HG02759 (cell line): ENCODE measurements at regions not wholly inside any gene's neighbourhood (a gene's known extent, or its start where the extent isn't known, plus 50 kb on each side); places are given as distances from the start of the nearest gene placed in this dataset.

ENCODE experiments used
- ATAC-seq: cut with Tn5 transposase; IDR thresholded peaks from one replicate; pipeline ENCODE4 v1.9.1; 2021; ENCODE audit warnings: mild to moderate bottlenecking, moderate library complexity; ENCODE audit not compliant: unreplicated experiment

DNA sequence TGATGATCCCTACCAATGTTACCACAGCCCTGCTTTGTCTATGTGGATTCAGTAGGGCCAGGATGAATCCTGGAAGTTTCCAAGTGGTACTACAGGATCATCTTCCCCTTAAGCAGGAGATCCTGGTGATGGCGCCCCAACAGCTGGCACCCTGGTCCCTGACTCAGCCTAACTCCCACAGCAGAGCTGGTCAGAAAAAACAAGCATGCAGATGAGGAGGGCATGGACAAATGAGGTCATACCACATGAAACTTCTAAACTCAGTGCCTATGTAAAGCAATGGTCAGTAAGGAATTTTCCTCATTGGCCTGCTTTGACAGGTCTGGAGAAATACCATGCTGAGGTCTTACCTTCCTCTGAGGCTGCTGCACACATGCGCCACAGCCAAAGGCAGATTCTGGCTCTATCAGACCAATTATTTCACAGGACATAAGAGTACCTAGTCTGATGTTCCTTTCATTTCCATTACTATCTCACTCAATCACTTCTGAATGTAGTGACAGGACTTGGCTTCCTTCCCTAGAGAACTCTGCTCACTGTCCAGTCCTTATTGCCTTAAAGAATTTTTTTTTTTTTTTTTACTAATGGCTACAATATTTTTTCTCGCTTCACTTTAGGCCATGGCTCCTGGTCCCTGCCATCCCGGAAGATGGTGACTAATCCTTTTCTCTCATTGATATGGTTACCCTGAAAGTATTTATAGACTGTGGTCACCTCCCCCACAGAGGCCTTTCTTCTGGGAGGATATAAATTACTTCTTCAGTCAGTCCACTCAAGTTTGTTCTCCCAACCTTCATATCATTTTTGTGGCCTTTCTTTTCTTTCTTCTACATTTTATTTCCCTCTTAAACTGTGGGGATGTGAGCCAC is 525.2 kb upstream of the PSMD7 start:
- ATAC-seq: no peak

DNA sequence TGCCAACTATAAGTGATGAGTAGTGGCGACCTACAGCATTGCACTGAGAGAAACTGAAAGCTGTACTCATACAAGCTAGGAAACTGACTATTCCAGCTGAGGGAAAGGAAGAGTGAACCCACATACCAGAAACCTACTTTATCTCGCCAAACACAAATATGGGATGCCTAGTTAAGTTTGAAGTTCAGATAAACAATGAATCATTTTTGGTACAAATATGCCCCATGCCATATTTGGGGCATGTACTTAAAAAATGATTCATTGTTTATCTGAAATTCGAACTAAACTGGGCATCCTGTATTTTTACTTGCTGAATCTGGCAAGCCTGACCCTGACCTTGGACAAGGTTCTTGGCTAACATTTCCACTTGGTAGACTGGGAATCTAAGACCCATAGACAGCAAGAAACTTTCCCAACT is 527.8 kb upstream of the PSMD7 start:
- no peak for ATAC-seq

DNA sequence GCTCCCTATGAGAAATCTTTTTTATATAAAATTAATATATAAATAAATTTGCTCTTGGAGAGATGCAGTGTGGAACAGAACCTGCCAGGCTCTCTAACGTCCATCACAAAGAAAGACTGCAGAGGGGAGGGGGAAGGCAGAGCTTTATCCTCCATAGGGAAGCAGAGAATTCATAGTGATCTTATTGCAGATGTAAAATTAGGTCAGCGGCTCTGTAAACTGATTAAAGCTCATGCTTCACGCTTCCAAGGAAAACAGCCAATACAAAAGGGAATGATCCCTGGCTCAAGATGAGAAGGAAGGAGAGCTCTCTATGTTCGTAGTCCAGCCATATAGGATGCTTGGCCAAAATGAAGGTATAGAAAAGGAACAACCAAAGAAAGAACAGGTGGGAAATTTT is 532.3 kb upstream of the PSMD7 start:
- ATAC-seq: no peak

DNA sequence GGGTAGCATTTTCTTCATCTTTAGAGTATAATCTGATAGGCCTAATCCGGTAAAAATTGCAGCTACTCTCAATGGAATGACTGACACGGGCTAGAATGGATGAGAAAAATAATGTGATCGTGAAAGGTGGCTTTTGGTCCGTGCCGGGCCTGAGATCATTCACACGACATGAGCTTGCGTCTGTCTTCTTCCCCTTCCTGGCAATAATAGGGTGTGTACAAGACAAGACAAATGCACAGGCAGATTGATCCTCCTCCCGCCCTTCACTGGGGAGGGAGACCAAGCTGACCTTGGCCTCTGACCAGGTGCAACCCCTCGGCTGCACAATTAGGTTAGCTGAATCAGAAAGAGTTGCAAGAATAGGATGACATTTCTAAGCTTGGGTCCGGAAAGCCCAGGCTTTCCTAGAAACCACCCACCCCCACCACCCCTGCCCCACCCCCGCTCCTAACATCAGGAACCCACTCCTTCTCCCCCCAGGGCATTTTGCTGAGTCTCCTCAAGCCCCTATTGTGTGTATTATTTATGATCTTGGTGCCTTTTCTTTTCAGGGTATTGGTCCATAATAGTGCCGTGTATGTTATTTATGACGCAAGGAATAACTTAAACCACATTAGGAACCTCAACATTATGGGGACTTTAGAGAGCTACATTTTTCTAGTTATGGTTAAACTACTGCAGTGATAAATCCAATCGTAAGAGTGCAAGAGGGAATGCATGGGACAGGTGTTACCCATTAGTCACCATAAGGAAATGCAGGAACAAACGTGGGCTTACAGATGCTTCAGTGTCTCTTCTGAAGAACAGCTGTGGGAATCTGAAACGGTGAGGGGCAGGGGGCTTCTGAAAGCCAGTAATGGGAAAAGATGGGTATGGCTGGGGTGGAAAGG is 540.1 kb upstream of the PSMD7 start:
- no peak for ATAC-seq

DNA sequence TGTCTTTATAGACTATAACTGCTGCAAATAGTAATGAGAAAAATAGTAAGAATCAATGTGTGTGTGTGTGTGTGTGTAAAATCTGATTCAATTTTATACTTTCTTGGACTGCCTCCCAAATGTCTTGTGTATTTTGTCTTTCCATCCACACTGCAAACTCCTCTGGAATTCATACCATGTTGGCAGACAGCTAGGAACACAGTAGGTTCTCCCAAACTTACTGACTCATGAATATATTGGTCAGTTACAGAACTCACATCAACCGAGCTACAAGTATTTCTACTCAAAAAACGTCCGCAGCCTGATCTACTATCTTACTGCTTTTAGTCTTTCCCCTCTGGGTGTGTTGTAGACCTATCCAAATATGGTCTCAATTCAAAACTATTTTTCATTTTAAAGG is 542.7 kb upstream of the PSMD7 start:
- ATAC-seq: no peak

DNA sequence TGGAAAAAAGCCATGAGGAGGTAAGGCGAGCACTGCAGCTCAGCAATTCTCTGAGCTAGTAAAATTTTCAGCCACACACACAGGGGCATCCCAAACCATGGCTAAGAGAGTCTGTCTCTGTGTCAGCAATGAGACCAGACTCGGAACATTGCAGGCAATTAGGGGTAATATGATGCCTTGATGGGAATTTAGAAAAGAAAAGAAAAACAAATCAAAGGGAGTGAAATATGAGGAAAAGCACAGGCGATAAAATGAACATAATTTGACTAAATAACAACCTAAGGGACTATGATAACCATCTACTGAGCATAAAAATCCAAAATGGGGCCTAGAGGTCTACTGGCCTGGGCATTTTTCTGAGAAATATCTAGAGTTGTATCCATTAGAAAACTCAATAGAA is 546.0 kb upstream of the PSMD7 start:
- no peak for ATAC-seq

DNA sequence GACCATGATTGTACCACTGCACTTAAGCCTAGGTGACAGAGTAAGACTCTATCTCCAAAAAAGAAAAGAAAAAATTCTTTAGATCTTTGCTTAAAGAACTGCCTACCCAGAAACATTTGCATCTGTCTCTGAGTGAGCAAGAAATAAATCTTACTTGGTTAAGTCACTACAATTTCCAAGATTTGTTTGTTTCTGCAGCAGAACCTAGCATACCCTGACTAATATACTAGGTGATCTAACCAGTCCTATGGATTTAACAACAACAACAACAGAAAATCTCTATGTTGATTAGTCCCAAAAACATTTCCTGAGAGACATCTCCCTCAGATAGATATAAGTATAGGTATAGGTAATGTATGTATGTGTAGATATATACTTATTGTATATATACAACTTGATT is 549.3 kb upstream of the PSMD7 start:
- ATAC-seq: no peak

DNA sequence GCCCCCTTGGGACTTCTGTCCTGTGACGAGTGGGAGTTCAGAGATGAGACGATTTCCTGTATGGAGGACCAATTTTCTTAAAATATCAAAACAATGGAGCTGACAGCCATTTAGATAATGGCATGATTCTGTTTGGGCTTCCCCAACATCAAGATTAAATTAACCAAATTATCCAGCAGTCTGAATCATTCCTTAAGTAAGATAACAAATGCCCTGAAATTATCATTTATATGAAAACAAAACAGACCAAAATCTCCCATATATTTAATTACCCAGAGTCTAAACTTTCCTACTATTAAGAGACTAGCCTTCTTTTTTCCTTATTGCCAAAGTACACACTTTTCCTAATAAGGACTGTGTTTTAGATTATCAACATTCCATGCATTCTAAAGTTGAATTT is 550.1 kb upstream of the PSMD7 start:
- no peak for ATAC-seq

DNA sequence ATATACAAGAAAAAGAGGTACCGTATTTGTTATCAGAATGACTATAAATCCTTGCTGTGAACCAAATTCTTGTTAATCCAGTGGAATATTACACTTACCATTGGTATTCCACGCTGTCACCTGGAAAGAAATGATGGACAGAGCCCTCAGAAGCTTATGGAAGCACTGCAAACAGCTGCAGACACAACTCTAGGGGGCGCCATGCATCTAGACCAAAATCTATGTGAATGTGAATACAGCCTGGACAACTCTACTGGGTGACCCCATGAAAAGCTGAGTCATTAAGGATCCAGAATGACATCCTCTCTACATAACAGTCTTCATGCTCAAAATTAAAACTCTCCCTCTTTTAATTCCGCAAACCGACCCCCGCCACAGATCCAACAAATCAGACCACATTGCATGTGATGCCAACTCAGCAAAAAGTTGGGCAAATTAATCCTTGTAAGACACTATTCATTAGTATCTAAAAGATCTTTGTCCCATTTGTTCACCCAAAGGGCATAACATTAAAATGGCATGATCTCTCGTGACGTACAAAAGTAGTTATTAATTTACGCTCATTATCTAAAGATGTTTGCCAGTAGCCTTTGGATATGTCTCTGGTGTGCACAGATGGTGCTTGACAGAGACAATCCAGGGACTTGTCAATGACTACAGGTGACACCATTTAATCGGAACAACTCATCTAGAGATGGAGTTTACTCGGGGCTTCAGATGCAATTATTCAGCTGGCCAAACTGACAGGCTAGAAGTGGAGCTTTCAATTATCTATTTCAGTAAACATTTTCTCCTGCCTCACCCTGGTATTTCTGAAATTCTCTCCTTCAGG is 552.7 kb upstream of the PSMD7 start:
- no peak for ATAC-seq

DNA sequence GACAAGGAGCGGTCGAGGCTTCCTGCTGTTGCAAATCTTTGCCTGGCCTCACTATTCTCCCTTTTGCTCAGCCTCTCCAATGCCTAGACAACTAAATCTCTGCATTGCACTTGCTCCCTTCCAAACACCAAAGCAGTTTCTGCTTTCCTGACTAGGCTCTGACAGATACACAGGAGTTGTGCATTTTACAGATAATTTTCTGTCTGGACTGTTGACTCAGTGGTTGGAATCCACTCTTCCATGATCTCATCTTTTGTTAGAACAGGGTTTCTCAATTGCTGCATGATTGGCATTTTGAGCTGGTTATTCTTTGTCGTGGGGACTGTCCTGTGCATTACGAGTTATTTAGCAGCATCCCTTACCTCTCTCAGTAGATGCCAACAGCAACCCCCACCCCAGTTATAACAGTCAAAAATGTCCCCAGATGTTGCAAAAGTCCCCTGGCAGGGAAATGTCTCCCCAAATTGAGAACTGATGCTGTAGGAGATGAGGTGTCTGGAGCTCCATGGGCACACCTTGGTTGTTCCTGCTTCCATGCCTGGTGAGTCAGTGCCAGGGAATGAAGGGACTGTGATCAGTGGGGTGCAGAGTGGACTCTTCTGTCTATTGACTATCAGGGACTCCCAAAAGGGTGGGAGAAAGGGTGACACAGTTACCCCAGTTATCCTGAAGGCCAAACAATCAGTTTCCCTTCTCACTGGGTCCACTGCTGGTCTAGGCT is 557.4 kb upstream of the PSMD7 start:
- no peak for ATAC-seq

DNA sequence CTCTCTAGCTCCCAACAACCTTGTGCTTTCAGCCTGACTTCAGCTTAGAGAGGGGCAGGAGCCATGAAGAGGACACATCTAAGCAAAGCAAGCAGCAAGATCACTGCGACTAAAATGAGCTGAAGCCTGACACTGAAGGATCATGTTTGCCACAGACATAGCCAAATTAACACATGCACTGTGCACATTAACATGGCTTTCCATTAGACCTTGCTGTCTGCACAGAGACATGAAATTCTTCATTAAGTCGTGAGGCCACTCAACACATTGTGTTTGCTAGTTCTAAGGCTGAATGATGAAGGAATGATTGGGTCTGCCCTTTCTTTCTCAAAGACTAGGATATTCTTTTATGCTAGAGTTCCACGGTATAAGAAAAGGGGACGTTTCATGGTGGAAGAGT is 558.3 kb upstream of the PSMD7 start:
- no peak for ATAC-seq

DNA sequence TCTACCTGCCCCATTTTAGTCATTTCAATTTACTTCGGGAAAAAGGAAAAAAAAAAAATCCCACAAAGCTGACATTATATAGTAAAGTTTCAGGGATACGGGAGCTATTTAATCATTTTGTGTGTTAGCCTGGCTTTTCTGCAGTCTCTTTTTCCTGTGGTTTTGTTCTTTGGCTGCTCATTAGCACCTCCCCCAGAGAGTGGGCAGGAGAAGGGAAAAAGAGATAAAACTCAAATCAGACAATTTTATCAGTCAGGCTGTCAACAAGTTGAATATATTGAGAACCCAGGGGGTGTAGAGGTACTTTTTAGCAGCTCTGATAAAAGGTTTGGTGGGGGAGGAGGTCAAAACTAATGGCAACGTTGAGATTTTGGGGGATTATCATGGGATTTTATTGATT is 559.0 kb upstream of the PSMD7 start:
- no peak for ATAC-seq

DNA sequence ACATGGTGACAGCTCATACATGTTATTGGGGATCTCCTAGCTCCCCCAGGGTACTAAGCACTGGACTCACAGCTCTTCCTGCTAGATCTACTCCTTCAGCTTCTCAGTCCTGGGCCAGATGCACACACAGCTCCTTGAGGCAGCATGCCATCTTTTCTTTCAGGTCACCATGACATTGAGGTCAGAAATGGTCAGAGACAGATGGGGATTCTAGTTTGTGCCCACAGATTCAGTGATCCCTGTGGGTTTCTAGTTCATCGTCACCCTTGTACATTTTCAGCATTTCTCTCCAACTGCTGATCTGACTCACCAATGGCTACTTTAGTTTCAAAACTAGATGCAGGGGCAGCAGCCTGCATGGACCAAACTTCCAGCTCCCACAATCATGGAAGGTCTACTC is 560.7 kb upstream of the PSMD7 start:
- no peak for ATAC-seq

DNA sequence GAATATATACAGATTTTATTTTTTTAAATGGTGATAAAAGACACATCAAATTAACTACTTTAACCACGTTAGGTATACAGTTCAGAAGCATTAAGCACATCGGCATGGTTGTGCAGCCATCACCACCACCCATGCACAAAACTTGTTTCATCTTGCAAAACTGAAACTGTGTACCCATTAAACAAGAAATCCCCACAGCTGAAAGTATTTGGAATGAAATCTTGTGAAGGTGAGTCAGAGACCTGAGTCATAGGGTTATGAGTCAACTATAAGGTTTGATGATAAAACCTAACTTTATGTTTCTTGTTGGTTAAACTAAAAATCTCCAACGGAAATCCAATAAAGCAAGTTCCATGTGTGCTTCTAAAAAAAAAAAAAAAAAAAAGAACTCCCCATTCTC is 561.6 kb upstream of the PSMD7 start:
- peak; percentile 70 for ATAC-seq

DNA sequence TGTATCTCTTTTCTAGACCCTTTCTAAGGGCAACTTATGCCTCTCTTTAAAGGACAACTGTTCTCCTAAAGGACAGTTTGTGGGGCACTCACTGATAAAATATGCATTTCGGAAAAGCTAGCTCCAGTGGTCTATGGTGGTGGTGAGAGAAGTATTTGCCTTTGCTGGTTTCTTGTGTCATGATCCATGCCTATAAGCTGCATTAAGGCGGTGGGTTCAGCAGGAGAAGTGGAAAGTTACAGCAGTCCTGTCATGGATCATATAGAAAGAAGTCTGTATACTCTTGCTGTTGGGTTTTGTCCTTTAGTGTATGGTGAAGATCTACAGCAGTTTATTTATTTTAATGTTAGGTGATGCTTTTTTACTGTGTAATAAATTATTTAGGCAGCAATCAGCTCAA is 563.9 kb upstream of the PSMD7 start:
- ATAC-seq: no peak

DNA sequence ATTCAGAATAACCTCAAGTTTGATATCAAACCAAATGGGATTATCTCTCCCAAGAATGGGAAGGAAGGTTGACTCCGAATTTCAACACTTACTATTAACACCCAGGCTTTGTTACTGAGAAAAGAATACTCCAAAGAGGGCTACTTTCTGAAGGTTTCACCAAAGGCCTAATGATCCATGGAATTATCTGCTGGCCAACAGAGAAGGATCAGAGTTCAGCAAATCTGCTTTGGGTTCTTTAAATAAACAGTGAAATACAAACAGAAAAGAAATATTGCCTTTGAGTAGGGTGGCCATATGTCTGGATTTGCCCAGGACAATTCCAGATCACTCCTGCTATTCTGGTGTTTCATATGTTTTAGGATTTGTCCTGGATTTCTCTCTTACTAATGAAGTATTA is 564.5 kb upstream of the PSMD7 start:
- ATAC-seq: no peak

DNA sequence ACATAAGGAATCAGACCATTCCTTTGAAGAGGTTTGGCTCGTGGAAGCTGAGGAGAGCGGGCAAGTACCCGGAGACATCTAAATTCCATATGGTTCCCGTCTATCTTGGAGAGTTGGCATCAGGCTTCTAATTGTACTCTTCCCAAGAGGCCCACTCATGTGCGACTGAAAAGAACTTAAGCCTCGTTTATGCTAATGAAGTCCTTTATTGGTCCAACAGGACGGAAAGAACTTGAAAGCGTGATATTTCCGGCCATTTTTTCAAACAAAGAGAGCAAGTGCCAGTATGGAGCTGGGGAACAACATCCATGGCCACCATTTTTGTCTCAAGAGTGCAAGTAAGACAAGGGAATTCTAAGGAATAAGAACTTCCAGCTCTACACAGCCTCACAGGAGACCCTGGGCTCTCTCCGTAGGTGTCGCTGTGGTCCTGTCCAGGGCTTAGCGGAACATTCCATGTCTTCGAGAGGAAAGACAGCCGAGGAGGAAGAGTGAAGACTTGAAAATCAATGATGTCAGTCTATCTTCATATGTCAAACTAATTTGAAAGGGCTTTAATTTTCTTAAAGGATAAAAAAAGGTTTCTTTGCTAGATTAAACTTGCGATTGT is 566.0 kb upstream of the PSMD7 start:
- ATAC-seq: no peak

DNA sequence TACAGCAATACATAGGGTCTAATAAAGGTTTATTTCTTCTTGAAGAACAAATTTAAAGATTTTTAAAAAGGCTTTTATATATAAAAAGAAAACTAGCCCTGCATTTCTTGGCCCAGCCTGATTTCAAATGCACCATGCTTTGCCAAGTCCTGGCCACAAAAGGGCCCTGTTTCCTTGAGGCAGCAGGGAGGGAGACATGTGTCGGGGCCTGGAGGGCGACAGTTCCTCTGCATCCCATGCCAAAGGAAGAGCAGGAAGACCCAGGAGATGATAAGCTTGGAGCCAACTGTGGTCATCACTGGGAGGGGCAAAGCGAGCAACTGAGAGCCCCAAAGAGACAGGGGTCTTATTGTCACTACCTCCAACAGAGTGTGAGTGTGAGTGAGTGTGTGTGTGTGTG is 571.5 kb upstream of the PSMD7 start:
- no peak for ATAC-seq

DNA sequence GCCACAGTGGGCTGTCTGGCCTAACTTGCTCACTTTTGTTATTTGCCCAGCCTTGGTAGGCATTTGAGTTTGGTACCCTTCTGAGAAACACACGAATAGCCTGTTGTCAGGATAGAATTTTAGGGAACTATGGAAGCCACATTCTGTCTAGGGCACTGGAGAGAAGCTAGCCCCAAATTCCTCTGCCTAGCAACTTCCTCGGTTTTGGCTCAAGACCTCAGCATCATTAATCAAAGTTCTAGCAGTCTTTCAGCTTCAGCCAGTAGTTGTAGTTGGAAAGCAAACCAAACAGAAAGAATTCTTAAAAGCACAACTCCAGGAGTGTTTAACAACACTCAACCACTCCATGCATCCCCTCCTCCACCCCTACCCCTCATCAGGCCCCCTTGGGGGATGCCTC is 572.1 kb upstream of the PSMD7 start:
- no peak for ATAC-seq

DNA sequence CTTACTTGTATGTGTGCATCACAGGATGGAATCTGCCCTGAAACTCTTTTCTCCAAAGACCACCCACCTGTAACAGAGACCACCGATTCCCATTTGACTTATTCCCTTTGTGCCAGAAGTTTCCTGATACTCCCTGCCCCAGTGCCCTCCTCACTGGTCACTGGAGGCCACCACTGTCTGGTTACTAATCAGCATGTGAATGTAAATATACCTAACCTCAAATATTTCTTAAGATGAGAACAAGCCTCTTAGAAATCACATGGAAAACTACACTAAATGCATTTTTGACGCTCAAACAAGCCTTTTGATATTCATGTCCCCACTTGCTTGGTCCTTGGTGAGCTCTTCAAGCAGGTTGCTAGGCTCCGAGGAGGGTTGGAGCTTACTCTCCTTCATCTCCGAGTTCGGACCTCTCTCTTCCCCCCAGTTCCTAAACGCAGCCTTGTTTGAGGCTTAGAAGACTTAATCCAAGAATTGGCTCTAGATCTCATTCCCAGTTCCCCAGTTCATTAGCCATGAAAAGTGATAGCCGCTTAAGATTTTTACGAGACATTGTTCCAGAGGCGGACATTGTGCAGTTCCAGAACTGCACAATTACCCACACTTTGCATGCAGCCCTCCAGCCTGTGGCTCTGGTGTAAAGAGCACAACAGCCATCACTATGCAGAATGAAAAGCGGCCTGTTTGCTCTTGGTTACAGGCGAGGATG is 579.2 kb upstream of the PSMD7 start:
- no peak for ATAC-seq
